PC-9 (cell line): ENCODE measurements at regions not wholly inside any gene's neighbourhood (a gene's known extent, or its start where the extent isn't known, plus 50 kb on each side); places are given as distances from the start of the nearest gene placed in this dataset.

Experiments
- BruUV-seq: library from RNA; stranded (reverse); fragments of 400-500 nt; replicated peaks from 2 replicates; lab custom pipeline; 2021; lab: Mats Ljungman, UMichigan
- CTCF ChIA-PET: fragments of 300-600 bp; sonication (Branson Sonifier 250); formaldehyde crosslinking; loops from one replicate; lab custom pipeline; 2022; ENCODE audit warnings: antibody characterized with exemption; lab: Charles Lee
- POLR2A ChIA-PET: fragments of 300-600 bp; sonication (Branson Sonifier 250); formaldehyde crosslinking; loops from one replicate; lab custom pipeline; 2022; ENCODE audit warnings: antibody characterized with exemption; ENCODE audit not compliant: unreplicated experiment; lab: Charles Lee
- DNase-seq, 2 experiments: peaks; one replicate each; pipeline versions ENCODE4 v3.0.0 to v3.0.0-alpha.2; 2015 to 2022; ENCODE audit warnings: mixed read lengths in 1 of 2
- H2AFZ ChIP-seq: fragments of 200-600 bp; sonication (generic); 2 replicates; pipeline ENCODE4 v1.8.1; 2017; ENCODE audit warnings: antibody characterized with exemption
- H3F3A ChIP-seq: fragments of 200-600 bp; sonication (generic); 2 replicates; pipeline ENCODE4 v1.8.1; 2017; ENCODE audit warnings: antibody characterized with exemption, mild to moderate bottlenecking, low read depth; ENCODE audit not compliant: insufficient read depth
- H3K27ac ChIP-seq: fragments of 200-600 bp; sonication (generic); 2 replicates; pipeline ENCODE4 v1.6.1; 2016; ENCODE audit warnings: mixed run types
- H3K27me3 ChIP-seq: fragments of 200-600 bp; sonication (generic); 2 replicates; pipeline ENCODE4 v1.6.1; 2016; ENCODE audit warnings: low read depth, mixed run types; ENCODE audit not compliant: insufficient read depth
- H3K36me3 ChIP-seq: fragments of 200-600 bp; sonication (generic); 2 replicates; pipeline ENCODE4 v1.6.1; 2016; ENCODE audit warnings: low read depth, mixed run types
- H3K4me1 ChIP-seq: fragments of 200-600 bp; sonication (generic); replicated peaks from 2 replicates; pipeline ENCODE4 v1.6.1; 2016; ENCODE audit warnings: mixed run types; ENCODE audit not compliant: insufficient read depth
- H3K4me2 ChIP-seq: fragments of 200-600 bp; sonication (generic); 2 replicates; pipeline ENCODE4 v1.6.1; 2017; ENCODE audit warnings: mixed run types
- H3K4me3 ChIP-seq: fragments of 200-600 bp; sonication (generic); 2 replicates; pipeline ENCODE4 v1.6.1; 2016; ENCODE audit warnings: mixed run types
- H3K79me2 ChIP-seq: fragments of 200-600 bp; sonication (generic); 2 replicates; pipeline ENCODE4 v1.6.1; 2017; ENCODE audit warnings: low read depth, mixed run types
- H3K9me2 ChIP-seq: fragments of 200-600 bp; sonication (generic); 2 replicates; pipeline ENCODE4 v1.8.1; 2017; ENCODE audit warnings: mild to moderate bottlenecking; ENCODE audit not compliant: insufficient read depth
- H3K9me3 ChIP-seq: fragments of 200-600 bp; sonication (generic); 2 replicates; pipeline ENCODE4 v1.8.1; 2016; ENCODE audit warnings: low read depth; ENCODE audit not compliant: insufficient read depth
- H4K20me1 ChIP-seq: fragments of 200-600 bp; sonication (generic); 2 replicates; pipeline ENCODE4 v1.8.1; 2017; ENCODE audit not compliant: insufficient read depth
- EZH2 ChIP-seq: fragments of 200-600 bp; sonication (generic); IDR thresholded peaks from 2 replicates; pipeline ENCODE4 v1.8.0; 2017; ENCODE audit warnings: antibody characterized with exemption, low read depth
- intact Hi-C: fragments of 100-400 bp; cut with micrococcal nuclease; formaldehyde crosslinking; loops from one replicate; pipeline ENCODE4 v1.10.0; 2022; ENCODE audit not compliant: unreplicated experiment
- TF ChIP-seq, protein P1 (sequence below): fragments of 200-600 bp; sonication (generic); conservative IDR thresholded peaks from 2 replicates; pipeline ENCODE4 v1.6.1; 2017; ENCODE audit warnings: mixed run types, antibody characterized with exemption, mild to moderate bottlenecking, moderate library complexity

DNA sequence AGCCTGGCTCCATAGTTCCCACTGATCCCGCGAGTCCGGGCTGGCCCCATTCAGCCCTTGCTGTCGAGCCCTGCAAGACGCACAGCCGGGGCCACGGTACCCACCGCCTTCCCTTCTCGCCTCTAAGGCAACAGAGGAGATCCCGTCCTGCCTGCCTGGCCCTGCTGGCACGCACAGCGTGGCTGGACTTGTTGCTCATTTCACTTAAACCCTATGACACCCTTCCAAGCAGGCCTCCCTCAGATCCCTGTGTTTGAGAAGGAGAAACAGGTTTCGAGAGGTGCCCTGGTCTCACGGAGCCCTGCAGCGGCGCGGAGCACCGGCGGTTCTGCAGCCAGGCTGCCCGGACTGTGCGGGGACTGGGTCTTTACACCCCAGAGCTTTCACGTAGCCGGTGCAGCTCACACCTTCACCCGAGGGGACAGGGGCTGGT lies 1048.4 kb downstream of the BRD1 start:
- no peaks in the 10 kb centered on the region for H3K36me3 ChIP-seq

DNA sequence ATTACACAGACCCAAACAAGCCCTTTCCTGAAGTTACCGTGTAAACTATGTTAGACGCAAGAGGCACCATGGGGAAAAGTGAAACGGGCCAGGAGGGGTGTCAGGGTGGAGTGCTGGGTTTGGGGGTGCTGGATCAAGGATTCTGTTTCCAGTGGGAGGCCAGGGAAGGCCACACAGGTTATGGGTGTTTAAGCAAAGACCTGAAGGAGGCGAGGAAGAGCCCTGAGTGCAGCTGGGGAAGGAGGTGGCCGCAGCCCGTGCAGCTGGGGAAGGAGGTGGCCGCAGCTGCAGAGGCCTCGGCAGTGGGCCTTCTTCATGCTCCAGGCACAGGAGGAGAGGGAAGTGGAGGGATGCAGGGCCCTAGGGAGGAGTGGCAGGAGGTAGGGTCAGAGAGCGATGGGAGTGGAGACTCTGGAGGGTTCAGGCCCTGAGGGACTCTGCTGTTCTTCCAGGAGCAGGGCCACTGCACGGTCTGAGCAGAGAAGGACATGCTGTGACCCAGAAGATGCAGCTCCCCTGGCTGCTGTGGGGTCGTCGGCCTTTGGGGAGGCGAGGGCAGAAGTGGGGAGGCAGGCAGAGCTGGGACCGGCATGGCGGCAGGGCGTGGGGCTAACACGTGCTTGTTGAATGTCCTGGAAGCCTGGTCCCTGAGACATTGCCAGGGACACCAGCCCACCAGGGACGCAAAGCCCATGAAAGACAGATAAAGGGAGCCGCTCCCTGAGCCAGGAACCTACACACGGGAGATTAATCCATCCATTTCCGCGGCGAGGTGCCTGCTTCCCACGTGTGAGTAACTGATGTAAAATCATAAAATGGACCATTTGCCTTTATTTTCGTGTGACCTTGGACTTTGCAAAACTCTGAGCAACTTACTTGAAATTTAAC lies 1049.1 kb downstream of the BRD1 start:
- Histone ChIP-seq H3K4me3 (no peak overlapping the region), H3K9me2 (no peaks in the 10 kb centered on the region), H3K4me1 (no peaks in the 10 kb centered on the region), H3K9me3 (no peaks in the 10 kb centered on the region), H2AFZ (no peak overlapping the region), H3K27me3 (peaks cover 74% of the 10 kb centered on the region), H3K79me2 (no peaks in the 10 kb centered on the region), H3K36me3 (no peaks in the 10 kb centered on the region), H3K27ac (no peak overlapping the region), H3F3A (no peaks in the 10 kb centered on the region), H4K20me1 (no peaks in the 10 kb centered on the region; the same call in 1 of the 2 replicates), H3K4me2 (no peak overlapping the region)
- ChIA-PET CTCF (no interaction called here), POLR2A (no interaction called here)
- intact Hi-C loops = no loop called here
- TF ChIP-seq, protein P1, sequence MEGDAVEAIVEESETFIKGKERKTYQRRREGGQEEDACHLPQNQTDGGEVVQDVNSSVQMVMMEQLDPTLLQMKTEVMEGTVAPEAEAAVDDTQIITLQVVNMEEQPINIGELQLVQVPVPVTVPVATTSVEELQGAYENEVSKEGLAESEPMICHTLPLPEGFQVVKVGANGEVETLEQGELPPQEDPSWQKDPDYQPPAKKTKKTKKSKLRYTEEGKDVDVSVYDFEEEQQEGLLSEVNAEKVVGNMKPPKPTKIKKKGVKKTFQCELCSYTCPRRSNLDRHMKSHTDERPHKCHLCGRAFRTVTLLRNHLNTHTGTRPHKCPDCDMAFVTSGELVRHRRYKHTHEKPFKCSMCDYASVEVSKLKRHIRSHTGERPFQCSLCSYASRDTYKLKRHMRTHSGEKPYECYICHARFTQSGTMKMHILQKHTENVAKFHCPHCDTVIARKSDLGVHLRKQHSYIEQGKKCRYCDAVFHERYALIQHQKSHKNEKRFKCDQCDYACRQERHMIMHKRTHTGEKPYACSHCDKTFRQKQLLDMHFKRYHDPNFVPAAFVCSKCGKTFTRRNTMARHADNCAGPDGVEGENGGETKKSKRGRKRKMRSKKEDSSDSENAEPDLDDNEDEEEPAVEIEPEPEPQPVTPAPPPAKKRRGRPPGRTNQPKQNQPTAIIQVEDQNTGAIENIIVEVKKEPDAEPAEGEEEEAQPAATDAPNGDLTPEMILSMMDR = no peak
- TF ChIP-seq EZH2 = no peak; the same call in 1 of the 2 replicates
- no TSS peak for BruUV-seq
- no peak for DNase-seq

More for the DNA sequence above, 1048.4 kb downstream of the BRD1 start:
- Histone ChIP-seq H3K4me1 (no peaks in the 10 kb centered on the region), H2AFZ (no peak overlapping the region), H3K4me2 (no peak overlapping the region), H3K9me2 (no peaks in the 10 kb centered on the region), H3K4me3 (no peak overlapping the region), H4K20me1 (no peaks in the 10 kb centered on the region; the same call in 1 of the 2 replicates), H3K27me3 (peaks cover 81% of the 10 kb centered on the region), H3K27ac (no peak overlapping the region), H3K9me3 (no peaks in the 10 kb centered on the region), H3F3A (no peaks in the 10 kb centered on the region), H3K79me2 (no peaks in the 10 kb centered on the region)
- ChIA-PET CTCF (no interaction called here), POLR2A (no interaction called here)
- intact Hi-C loops = no loop called here
- no peak for DNase-seq
- no TSS peak for BruUV-seq
- TF ChIP-seq EZH2 = no peak
- TF ChIP-seq, protein P1 = no peak

DNA sequence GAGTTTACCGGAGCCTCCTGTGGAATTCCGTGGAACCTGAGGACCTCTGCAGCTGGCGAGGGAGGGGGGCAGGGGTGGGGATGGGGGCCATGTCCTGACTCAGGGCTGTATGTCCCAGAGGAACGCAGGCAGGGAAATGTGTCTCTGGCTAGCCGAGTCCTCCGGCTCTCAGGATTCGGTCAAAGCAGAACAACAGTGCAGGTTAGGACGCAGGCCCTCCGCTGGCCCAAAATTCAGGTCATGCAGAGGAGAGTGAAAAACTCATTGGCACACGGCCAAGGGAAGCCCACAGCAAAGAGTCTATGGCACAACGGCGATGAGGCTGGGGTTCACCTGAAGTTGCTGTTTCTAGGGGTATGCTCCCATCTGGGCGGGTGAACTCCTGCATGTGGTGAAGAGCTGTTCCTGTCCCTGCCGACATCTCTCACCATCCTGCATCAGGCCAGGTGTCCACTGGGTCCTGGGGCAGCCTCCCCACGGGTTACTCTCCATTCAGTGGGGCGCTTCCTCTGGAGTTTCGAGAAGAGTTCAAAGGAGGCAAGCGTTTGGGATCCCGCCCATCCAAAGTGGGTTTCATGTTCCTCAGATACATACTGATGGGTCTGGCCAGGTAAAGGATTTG lies 1055.3 kb downstream of the BRD1 start:
- Histone ChIP-seq H3K9me3 (no peaks in the 10 kb centered on the region), H3K36me3 (no peaks in the 10 kb centered on the region), H3K79me2 (no peaks in the 10 kb centered on the region), H2AFZ (no peak overlapping the region), H3K4me2 (no peak overlapping the region), H4K20me1 (no peaks in the 10 kb centered on the region; the same call in 1 of the 2 replicates), H3K4me3 (no peak overlapping the region), H3K27me3 (peaks cover 40% of the 10 kb centered on the region), H3F3A (no peaks in the 10 kb centered on the region), H3K27ac (no peak overlapping the region), H3K9me2 (no peaks in the 10 kb centered on the region), H3K4me1 (no peaks in the 10 kb centered on the region)
- TF ChIP-seq, protein P1 = no peak
- TF ChIP-seq EZH2 = no peak
- BruUV-seq = no TSS peak
- ChIA-PET POLR2A (no interaction called here), CTCF (no interaction called here)
- no peak for DNase-seq
- intact Hi-C loops = no loop called here
